Endodermal cell (in vitro differentiated cells): ENCODE measurements at regions not wholly inside any gene's neighbourhood (a gene's known extent, or its start where the extent isn't known, plus 50 kb on each side); places are given as distances from the start of the nearest gene placed in this dataset.
"Not testable (repeated sequence)": the region's sequence is repeated elsewhere in the genome, so short reads cannot be mapped to it uniquely, and the experiment has no call there.

Experiments used
- DNase-seq: peaks from one replicate; pipeline ENCODE4 v3.0.0-alpha.2; 2017
- H3K27ac ChIP-seq: 2 replicates; pipeline ENCODE4 v1.5.1; 2013; ENCODE audit warnings: mild to moderate bottlenecking, low read depth, low read length, moderate library complexity
- H3K27me3 ChIP-seq: 2 replicates; pipeline ENCODE4 v1.6.1; 2013; ENCODE audit warnings: mild to moderate bottlenecking, low read length, moderate library complexity; ENCODE audit not compliant: insufficient read depth, control insufficient read depth, poor library complexity, severe bottlenecking
- H3K36me3 ChIP-seq: 2 replicates; pipeline ENCODE4 v1.7.0; 2013; ENCODE audit warnings: mild to moderate bottlenecking, low read length, moderate library complexity; ENCODE audit not compliant: control insufficient read depth, insufficient read depth
- H3K4me1 ChIP-seq: one replicate; pipeline ENCODE4 v1.7.0; 2013; ENCODE audit warnings: low read length; ENCODE audit not compliant: control insufficient read depth, insufficient read depth
- H3K4me3 ChIP-seq: 2 replicates; pipeline ENCODE4 v1.5.1; 2013; ENCODE audit warnings: mild to moderate bottlenecking, low read length, moderate library complexity
- H3K9ac ChIP-seq: 2 replicates; pipeline ENCODE4 v1.6.1; 2013; ENCODE audit warnings: mild to moderate bottlenecking, low read length, moderate library complexity; ENCODE audit not compliant: poor library complexity, severe bottlenecking; ENCODE audit errors: extremely low read depth
- H3K9me3 ChIP-seq: 2 replicates; pipeline ENCODE4 v1.6.1; 2013; ENCODE audit warnings: mild to moderate bottlenecking, low read length, moderate library complexity; ENCODE audit not compliant: control insufficient read depth
- H3K27ac Mint-ChIP-seq: 2 replicates; pipeline ENCODE4 v1.8.0; 2020; ENCODE audit warnings: mixed read lengths
- H3K27me3 Mint-ChIP-seq: 2 replicates; pipeline ENCODE4 v1.8.0; 2021; ENCODE audit warnings: mild to moderate bottlenecking, mixed read lengths; ENCODE audit not compliant: insufficient read depth
- H3K36me3 Mint-ChIP-seq: 2 replicates; pipeline ENCODE4 v1.8.0; 2020; ENCODE audit warnings: low read depth, mixed read lengths
- H3K4me1 Mint-ChIP-seq: 2 replicates; pipeline ENCODE4 v1.8.0; 2020; ENCODE audit warnings: mixed read lengths
- H3K4me3 Mint-ChIP-seq: 2 replicates; pipeline ENCODE4 v1.8.0; 2020; ENCODE audit warnings: mild to moderate bottlenecking, moderate library complexity, mixed read lengths
- H3K9me3 Mint-ChIP-seq: 2 replicates; pipeline ENCODE4 v1.8.0; 2020; ENCODE audit warnings: mild to moderate bottlenecking, mixed read lengths
- WGBS, 2 experiments: methylation state at CpG; one replicate each; pipeline versions ENCODE4 v1.1.5 to v1.1.7; 2013; ENCODE audit warnings: missing lambda C conversion rate in 2 of 2, mixed read lengths in 1 of 2; ENCODE audit not compliant: insufficient coverage in 1 of 2, insufficient read length in 1 of 2; 5-methylcytosine and 5-hydroxymethylcytosine counted together
- TF ChIP-seq, protein P1 (sequence below): fragments of 200-600 bp; sonication (generic); conservative IDR thresholded peaks from 2 replicates; pipeline ENCODE4 v1.5.0; 2021; ENCODE audit warnings: antibody characterized with exemption, mild to moderate bottlenecking

DNA sequence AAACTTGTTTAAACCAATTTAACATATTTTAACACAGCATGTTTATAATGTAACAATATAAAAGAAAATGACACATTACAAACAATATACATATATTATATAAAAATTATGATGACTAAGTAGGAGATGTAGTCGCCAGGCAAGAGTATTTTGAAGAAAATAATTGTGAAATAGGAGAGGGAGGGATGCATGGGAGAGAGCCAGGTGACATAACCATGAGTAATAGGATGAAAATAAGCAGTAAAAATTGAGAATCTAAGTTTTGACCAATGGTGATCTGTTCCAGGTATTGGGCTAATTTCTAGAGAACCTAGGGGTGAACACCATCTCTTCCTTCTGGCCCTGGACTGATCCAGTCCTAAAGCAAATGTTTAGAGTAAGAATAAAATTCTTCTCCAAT, 315.2 kb upstream of the G2E3 start:
- Histone ChIP-seq H3K9me3 (no peaks in the 10 kb centered on the region), H3K4me3 (no peak overlapping the region), H3K9ac (no peak overlapping the region), H3K27ac (no peak overlapping the region), H3K36me3 (no peaks in the 10 kb centered on the region), H3K4me1 (no peaks in the 10 kb centered on the region), H3K27me3 (no peaks in the 10 kb centered on the region)
- TF ChIP-seq, protein P1, sequence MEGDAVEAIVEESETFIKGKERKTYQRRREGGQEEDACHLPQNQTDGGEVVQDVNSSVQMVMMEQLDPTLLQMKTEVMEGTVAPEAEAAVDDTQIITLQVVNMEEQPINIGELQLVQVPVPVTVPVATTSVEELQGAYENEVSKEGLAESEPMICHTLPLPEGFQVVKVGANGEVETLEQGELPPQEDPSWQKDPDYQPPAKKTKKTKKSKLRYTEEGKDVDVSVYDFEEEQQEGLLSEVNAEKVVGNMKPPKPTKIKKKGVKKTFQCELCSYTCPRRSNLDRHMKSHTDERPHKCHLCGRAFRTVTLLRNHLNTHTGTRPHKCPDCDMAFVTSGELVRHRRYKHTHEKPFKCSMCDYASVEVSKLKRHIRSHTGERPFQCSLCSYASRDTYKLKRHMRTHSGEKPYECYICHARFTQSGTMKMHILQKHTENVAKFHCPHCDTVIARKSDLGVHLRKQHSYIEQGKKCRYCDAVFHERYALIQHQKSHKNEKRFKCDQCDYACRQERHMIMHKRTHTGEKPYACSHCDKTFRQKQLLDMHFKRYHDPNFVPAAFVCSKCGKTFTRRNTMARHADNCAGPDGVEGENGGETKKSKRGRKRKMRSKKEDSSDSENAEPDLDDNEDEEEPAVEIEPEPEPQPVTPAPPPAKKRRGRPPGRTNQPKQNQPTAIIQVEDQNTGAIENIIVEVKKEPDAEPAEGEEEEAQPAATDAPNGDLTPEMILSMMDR, result no peak
- Mint-ChIP-seq H3K4me1 (peaks cover 11% of the 10 kb centered on the region), H3K27ac (no peak overlapping the region), H3K27me3 (no peaks in the 10 kb centered on the region), H3K4me3 (no peak overlapping the region), H3K36me3 (no peaks in the 10 kb centered on the region), H3K9me3 (no peaks in the 10 kb centered on the region)
- WGBS, 2 experiments, result 0% methylated on average over 1 of the region's 1 CpG
- no peak for DNase-seq

DNA sequence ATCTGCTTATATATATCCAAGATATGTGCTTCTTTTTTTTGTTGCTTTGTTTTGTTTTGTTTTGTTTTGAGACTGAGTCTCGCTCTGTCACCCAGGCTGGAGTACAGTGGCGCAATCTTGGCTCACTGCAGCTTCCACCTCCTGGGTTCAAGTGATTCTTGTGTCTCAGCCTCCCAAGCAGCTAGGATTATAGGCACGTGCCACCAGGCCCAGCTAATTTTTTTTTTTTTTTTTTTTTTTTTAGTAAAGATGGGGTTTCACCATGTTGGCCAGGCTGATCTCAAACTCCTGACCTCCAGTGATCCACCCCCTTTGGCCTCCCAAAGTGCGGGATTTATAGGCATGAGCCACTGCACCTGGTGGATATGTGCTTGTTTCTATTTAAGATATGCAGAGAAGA, 314.6 kb upstream of the G2E3 start:
- H3K9me3 Mint-ChIP-seq, H3K27me3 ChIP-seq, H3K9me3 ChIP-seq, H3K4me1 Mint-ChIP-seq, H3K27me3 Mint-ChIP-seq, H3K4me3 ChIP-seq, H3K9ac ChIP-seq, H3K4me3 Mint-ChIP-seq, H3K36me3 Mint-ChIP-seq, H3K27ac Mint-ChIP-seq, H3K4me1 ChIP-seq, DNase-seq, H3K27ac ChIP-seq, H3K36me3 ChIP-seq: not testable (repeated sequence)
- WGBS, 2 experiments, result 83 to 92% methylated on average over 3 of the region's 4 CpGs

DNA sequence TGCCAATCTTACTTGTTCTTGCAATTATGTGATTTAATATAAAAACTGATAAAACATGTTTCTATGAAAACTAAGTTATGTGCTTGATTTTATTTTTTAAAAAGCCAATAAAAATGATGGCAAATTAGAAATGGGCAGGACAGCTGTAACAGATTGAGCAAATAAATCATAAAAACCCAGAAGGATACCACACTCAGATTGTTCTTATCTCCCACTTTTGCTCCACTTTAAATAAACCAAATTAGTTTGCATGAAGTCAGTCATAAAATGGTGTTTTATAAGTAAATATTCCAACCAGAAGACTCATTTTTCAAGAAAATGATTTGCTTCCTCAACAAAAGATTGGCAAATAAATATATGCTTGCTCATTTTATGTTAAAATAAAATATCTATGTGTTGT, 307.9 kb upstream of the G2E3 start:
- Mint-ChIP-seq H3K36me3 (no peaks in the 10 kb centered on the region), H3K27me3 (no peaks in the 10 kb centered on the region), H3K9me3 (peaks cover 9% of the 10 kb centered on the region), H3K4me1 (peaks cover 6% of the 10 kb centered on the region), H3K4me3 (no peak overlapping the region), H3K27ac (no peak overlapping the region)
- Histone ChIP-seq H3K27me3 (no peaks in the 10 kb centered on the region), H3K9ac (no peak overlapping the region), H3K27ac (no peak overlapping the region), H3K4me1 (no peaks in the 10 kb centered on the region), H3K4me3 (no peak overlapping the region), H3K36me3 (no peaks in the 10 kb centered on the region), H3K9me3 (no peaks in the 10 kb centered on the region)
- TF ChIP-seq, protein P1, result no peak
- DNase-seq, result no peak

DNA sequence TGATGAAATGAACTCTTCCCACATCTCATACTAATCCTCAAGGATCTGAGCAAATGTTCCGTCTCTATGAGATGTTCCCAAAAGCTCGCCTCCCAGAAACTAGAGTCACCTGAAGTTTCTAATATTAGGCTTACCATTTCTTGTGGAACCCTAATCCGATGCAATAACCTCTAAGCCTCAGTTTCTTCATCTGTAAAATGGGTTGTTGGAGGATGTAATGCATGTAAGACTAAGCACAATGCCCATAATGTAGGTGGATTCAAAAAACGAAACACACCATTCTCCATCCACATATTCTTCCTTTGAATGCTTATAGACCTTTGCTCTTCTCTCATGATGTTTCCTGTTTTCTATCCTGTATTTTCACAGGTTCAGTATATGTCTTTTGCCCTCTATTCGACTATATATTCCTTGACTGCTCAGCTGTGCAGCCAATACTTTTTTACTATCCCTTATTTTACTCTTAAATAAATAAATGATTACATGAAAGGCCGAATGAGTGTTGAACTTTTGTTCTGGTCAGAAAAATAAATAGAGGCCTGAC, 307.3 kb upstream of the G2E3 start:
- Histone ChIP-seq H3K9ac (no peak overlapping the region), H3K9me3 (no peaks in the 10 kb centered on the region), H3K36me3 (no peaks in the 10 kb centered on the region), H3K27ac (no peak overlapping the region), H3K4me1 (no peaks in the 10 kb centered on the region), H3K27me3 (no peaks in the 10 kb centered on the region), H3K4me3 (no peak overlapping the region)
- WGBS, 2 experiments, result 90% methylated on average over 2 to 6 of the region's 6 CpGs
- Mint-ChIP-seq H3K27me3 (no peaks in the 10 kb centered on the region), H3K9me3 (peaks cover 13% of the 10 kb centered on the region), H3K4me3 (no peak overlapping the region), H3K36me3 (no peaks in the 10 kb centered on the region), H3K4me1 (peaks cover 6% of the 10 kb centered on the region), H3K27ac (no peak overlapping the region)
- TF ChIP-seq, protein P1, result no peak
- DNase-seq, result no peak
